Natural killer cell (primary cell): ENCODE measurements at regions not wholly inside any gene's neighbourhood (a gene's known extent, or its start where the extent isn't known, plus 50 kb on each side); places are given as distances from the start of the nearest gene placed in this dataset.

ENCODE experiments used
- ATAC-seq, 3 donors: fragments of 150-1000 bp in 2 of 3; fragments of 200-7000 bp in 1 of 3; cut with Tn5 transposase; 1 replicate in 1 of 3; 2 replicates in 2 of 3; pipeline ENCODE4 v1.10.0; 2021; ENCODE audit warnings: mild to moderate bottlenecking in 2 of 3, moderate library complexity in 2 of 3
- DNase-seq, 2 donors: peaks; one replicate each; pipeline versions ENCODE4 v3.0.0 to v3.0.0-alpha.2; 2013 to 2021; ENCODE audit warnings: mixed read lengths in 1 of 2
- H3K27ac ChIP-seq: one replicate; pipeline ENCODE4 v1.5.1; 2013; ENCODE audit warnings: mild to moderate bottlenecking, low read length
- H3K27me3 ChIP-seq: one replicate; pipeline ENCODE4 v1.6.1; 2013; ENCODE audit warnings: low read length; ENCODE audit not compliant: control insufficient read depth, insufficient read depth
- H3K36me3 ChIP-seq: one replicate; pipeline ENCODE4 v1.6.1; 2013; ENCODE audit warnings: low read length; ENCODE audit not compliant: control insufficient read depth, insufficient read depth
- H3K4me1 ChIP-seq: one replicate; pipeline ENCODE4 v1.6.1; 2013; ENCODE audit warnings: low read length; ENCODE audit not compliant: control insufficient read depth, insufficient read depth
- H3K4me3 ChIP-seq: one replicate; pipeline ENCODE4 v1.5.1; 2013; ENCODE audit warnings: low read length
- H3K9me3 ChIP-seq: one replicate; pipeline ENCODE4 v1.6.1; 2013; ENCODE audit warnings: low read length; ENCODE audit not compliant: control insufficient read depth, insufficient read depth
- H3K27ac Mint-ChIP-seq, 2 donors: one replicate each; pipeline ENCODE4 v1.8.0; 2022; ENCODE audit warnings: mild to moderate bottlenecking in 2 of 2, mixed read lengths in 2 of 2, moderate library complexity in 1 of 2
- H3K27me3 Mint-ChIP-seq, 2 donors: one replicate each; pipeline ENCODE4 v1.8.0; 2022; ENCODE audit warnings: low read depth in 2 of 2, mixed read lengths in 2 of 2
- H3K36me3 Mint-ChIP-seq: one replicate; pipeline ENCODE4 v1.8.0; 2022; ENCODE audit warnings: mixed read lengths
- H3K4me1 Mint-ChIP-seq, 2 donors: one replicate each; pipeline ENCODE4 v1.8.0; 2022; ENCODE audit warnings: mixed read lengths in 2 of 2
- H3K4me3 Mint-ChIP-seq: one replicate; pipeline ENCODE4 v1.8.0; 2022; ENCODE audit warnings: mild to moderate bottlenecking, moderate library complexity, mixed read lengths
- H3K9me3 Mint-ChIP-seq, 2 donors: one replicate each; pipeline ENCODE4 v1.8.0; 2022; ENCODE audit warnings: mixed read lengths in 2 of 2
- WGBS: methylation state at CpG from one replicate; pipeline ENCODE4 v1.1.7; 2013; ENCODE audit warnings: missing lambda C conversion rate; ENCODE audit not compliant: insufficient coverage; 5-methylcytosine and 5-hydroxymethylcytosine counted together
- intact Hi-C: fragments of 100-400 bp; cut with micrococcal nuclease; formaldehyde crosslinking; loops from one replicate; pipeline ENCODE4 v1.14.2; 2022
- TF ChIP-seq, protein P1 (sequence below): fragments of 200-600 bp; IDR thresholded peaks from one replicate; pipeline ENCODE4 v1.8.0; 2022; ENCODE audit warnings: antibody characterized with exemption

DNA sequence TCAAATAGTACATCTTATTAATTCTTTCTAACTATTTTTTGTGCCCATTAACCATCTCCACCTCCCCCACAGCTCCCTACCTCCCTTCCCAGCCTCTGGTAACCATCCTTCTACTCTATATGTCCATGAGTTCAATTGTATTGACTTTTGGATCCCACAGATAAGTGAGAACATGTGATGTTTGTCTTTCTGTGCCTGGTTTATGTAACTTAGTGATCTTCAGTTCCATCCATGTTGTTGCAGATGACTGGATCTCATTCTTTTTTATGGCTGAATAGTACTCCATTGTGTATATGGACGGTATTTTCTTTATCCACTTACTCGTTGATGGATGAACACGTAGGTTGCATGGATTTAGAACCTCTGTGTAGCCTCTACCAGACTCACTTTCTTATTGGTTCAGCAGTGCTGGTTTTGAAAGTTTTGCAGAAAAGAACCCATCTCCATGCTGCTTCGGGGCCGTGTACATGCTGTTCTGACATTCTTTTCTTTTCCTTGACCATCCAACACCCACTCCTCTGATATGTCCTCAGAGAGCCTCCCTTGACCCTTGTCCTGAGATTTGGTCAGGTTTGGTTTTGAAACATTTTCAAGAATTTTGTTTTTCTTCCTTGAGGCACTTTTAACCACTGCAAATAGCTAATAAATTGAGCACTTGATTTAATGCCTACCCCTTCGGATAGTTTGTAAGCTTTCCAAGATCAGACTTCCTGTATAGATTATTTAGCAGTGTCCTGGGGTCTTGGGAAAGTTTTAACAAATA, 231.2 kb upstream of the ZFP64 start:
- peaks cover 3 to 17% of the 10 kb centered on the region in 2 donors for H3K9me3 Mint-ChIP-seq
- 67% methylated on average over 6 of the region's 6 CpGs for WGBS
- Histone ChIP-seq H3K4me3 (no peak overlapping the region), H3K36me3 (no peaks in the 10 kb centered on the region), H3K27me3 (no peaks in the 10 kb centered on the region), H3K9me3 (no peaks in the 10 kb centered on the region), H3K27ac (no peak overlapping the region), H3K4me1 (no peaks in the 10 kb centered on the region)
- peaks cover 0 to 16% of the 10 kb centered on the region in 2 donors for H3K4me1 Mint-ChIP-seq
- intact Hi-C loops: no loop called here
- H3K27me3 Mint-ChIP-seq: no peaks in the 10 kb centered on the region
- H3K36me3 Mint-ChIP-seq: peaks cover 9% of the 10 kb centered on the region
- DNase-seq (no peak), ATAC-seq (peak in 2 of 3 donors; percentile 47 to 50)
- peak overlapping the region; percentile 17 for H3K4me3 Mint-ChIP-seq
- TF ChIP-seq, protein P1, sequence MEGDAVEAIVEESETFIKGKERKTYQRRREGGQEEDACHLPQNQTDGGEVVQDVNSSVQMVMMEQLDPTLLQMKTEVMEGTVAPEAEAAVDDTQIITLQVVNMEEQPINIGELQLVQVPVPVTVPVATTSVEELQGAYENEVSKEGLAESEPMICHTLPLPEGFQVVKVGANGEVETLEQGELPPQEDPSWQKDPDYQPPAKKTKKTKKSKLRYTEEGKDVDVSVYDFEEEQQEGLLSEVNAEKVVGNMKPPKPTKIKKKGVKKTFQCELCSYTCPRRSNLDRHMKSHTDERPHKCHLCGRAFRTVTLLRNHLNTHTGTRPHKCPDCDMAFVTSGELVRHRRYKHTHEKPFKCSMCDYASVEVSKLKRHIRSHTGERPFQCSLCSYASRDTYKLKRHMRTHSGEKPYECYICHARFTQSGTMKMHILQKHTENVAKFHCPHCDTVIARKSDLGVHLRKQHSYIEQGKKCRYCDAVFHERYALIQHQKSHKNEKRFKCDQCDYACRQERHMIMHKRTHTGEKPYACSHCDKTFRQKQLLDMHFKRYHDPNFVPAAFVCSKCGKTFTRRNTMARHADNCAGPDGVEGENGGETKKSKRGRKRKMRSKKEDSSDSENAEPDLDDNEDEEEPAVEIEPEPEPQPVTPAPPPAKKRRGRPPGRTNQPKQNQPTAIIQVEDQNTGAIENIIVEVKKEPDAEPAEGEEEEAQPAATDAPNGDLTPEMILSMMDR: no peak
- peak overlapping the region; percentile 68 to 73 for H3K27ac Mint-ChIP-seq

DNA sequence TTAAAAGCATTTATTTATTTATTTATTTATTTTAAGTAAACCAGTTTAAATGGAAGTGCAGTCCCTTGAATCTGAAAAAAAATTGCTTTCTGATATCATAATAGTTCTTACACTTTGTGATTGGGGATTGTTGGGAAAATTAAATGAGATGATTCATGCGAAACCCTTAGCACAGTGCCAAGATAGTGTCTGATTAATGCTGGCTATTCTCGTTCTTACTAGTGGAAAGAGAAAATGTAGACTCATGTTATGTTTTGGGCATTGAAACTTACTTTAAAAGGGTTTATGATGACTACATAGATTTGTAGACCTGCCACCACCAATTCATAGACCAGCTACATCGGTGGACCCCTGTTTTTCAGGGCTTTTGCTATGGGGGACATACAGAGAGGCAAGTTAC, 229.2 kb upstream of the ZFP64 start:
- H3K27ac Mint-ChIP-seq: no peak overlapping the region
- no peaks in the 10 kb centered on the region for H3K27me3 ChIP-seq
- intact Hi-C loops: no loop called here
- peaks cover 9% of the 10 kb centered on the region for H3K36me3 Mint-ChIP-seq
- no peak for DNase-seq
- H3K27me3 Mint-ChIP-seq: no peaks in the 10 kb centered on the region
- ATAC-seq: no peak
- TF ChIP-seq, protein P1: no peak
- 89% methylated on average over 3 of the region's 3 CpGs for WGBS
- H3K36me3 ChIP-seq: no peaks in the 10 kb centered on the region
- no peak overlapping the region for H3K4me3 Mint-ChIP-seq
- H3K27ac ChIP-seq: no peak overlapping the region
- H3K4me3 ChIP-seq: no peak overlapping the region
- no peaks in the 10 kb centered on the region for H3K4me1 ChIP-seq
- H3K4me1 Mint-ChIP-seq: peaks cover 0 to 16% of the 10 kb centered on the region in 2 donors
- H3K9me3 ChIP-seq: no peaks in the 10 kb centered on the region
- H3K9me3 Mint-ChIP-seq: peaks cover 3 to 17% of the 10 kb centered on the region in 2 donors

DNA sequence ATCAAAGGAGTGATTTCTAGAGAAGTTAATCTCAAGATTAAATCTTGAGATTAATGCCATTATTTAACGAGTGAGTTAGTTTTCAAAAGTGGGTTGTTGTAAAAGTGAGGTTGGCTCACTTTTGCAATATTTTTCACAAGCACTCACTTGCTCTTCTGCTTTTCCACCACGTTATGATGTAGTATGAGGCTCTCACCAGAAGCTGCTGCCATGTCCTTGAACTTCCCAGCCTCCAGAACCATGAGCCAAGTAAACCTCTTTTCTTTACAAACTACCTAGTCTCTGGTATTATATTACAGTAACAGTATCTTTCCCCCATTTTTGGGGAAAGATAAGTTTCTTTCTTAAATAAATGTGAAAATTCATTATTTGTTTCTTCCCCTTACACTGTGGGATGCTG, 227.6 kb upstream of the ZFP64 start:
- intact Hi-C loops: no loop called here
- H3K36me3 Mint-ChIP-seq: peaks cover 9% of the 10 kb centered on the region
- H3K27ac Mint-ChIP-seq: no peak overlapping the region
- Histone ChIP-seq H3K27me3 (no peaks in the 10 kb centered on the region), H3K27ac (no peak overlapping the region), H3K4me1 (no peaks in the 10 kb centered on the region), H3K9me3 (no peaks in the 10 kb centered on the region), H3K4me3 (no peak overlapping the region), H3K36me3 (no peaks in the 10 kb centered on the region)
- peaks cover 5 to 12% of the 10 kb centered on the region in 2 donors for H3K4me1 Mint-ChIP-seq
- 83% methylated on average over 2 of the region's 2 CpGs for WGBS
- DNase-seq (no peak), ATAC-seq (no peak)
- no peaks in the 10 kb centered on the region for H3K27me3 Mint-ChIP-seq
- TF ChIP-seq, protein P1: no peak
- H3K4me3 Mint-ChIP-seq: no peak overlapping the region
- peaks cover 3 to 14% of the 10 kb centered on the region in 2 donors for H3K9me3 Mint-ChIP-seq

DNA sequence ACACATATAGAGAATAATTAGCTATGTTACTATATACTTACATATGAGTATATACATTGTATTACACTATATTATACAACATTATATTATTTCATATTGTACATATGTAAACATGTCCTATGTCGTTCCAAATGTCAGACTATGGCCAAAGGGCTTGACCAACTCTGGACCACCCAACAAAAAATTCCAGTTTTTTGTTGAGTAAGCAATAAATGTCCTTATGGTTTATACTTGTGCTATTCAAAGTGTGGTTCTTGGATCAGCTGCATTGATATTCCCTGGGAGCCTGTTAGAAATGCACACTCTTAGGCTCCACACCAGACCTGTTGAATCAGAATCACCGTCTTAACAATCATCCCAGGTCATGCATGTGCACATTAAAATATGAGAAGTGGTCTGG, 225.4 kb upstream of the ZFP64 start:
- no peaks in the 10 kb centered on the region for H3K36me3 ChIP-seq
- intact Hi-C loops: no loop called here

More for the DNA sequence above, 225.4 kb upstream of the ZFP64 start:
- Histone ChIP-seq H3K27ac (no peak overlapping the region), H3K4me3 (no peak overlapping the region), H3K4me1 (no peaks in the 10 kb centered on the region), H3K9me3 (no peaks in the 10 kb centered on the region), H3K27me3 (no peaks in the 10 kb centered on the region)
- ATAC-seq (no peak), DNase-seq (no peak)
- Mint-ChIP-seq H3K9me3 (peaks cover 3 to 7% of the 10 kb centered on the region in 2 donors), H3K27me3 (no peaks in the 10 kb centered on the region), H3K36me3 (peaks cover 9% of the 10 kb centered on the region), H3K4me1 (peaks cover 4 to 5% of the 10 kb centered on the region in 2 donors), H3K4me3 (no peak overlapping the region), H3K27ac (no peak overlapping the region)
- WGBS: 89% methylated on average over 1 of the region's 2 CpGs
- TF ChIP-seq, protein P1: no peak
